Stimulated activated naive CD8-positive, alpha-beta T cell treated with anti-CD3 and anti-CD28 coated beads, Interleukin-15, Interleukin-2, amounts not matched to agents 100 ng/mL and 50 ng/mL, for 24 hours (primary cell): ENCODE measurements at regions not wholly inside any gene's neighbourhood (a gene's known extent, or its start where the extent isn't known, plus 50 kb on each side); places are given as distances from the start of the nearest gene placed in this dataset.
"Not testable (repeated sequence)": the region's sequence is repeated elsewhere in the genome, so short reads cannot be mapped to it uniquely, and the experiment has no call there.

Source experiments
- H3K27ac Mint-ChIP-seq: one replicate; pipeline ENCODE4 v1.8.0; 2021; ENCODE audit warnings: mild to moderate bottlenecking, mixed read lengths
- H3K27me3 Mint-ChIP-seq: one replicate; pipeline ENCODE4 v1.8.0; 2021; ENCODE audit warnings: mixed read lengths
- H3K36me3 Mint-ChIP-seq: one replicate; pipeline ENCODE4 v1.8.0; 2021; ENCODE audit warnings: low read depth, mixed read lengths
- H3K4me1 Mint-ChIP-seq: one replicate; pipeline ENCODE4 v1.8.0; 2021; ENCODE audit warnings: low read depth, mixed read lengths
- H3K4me3 Mint-ChIP-seq: one replicate; pipeline ENCODE4 v1.8.0; 2021; ENCODE audit warnings: mild to moderate bottlenecking, mixed read lengths
- H3K9me3 Mint-ChIP-seq: one replicate; pipeline ENCODE4 v1.8.0; 2021; ENCODE audit warnings: mixed read lengths

- no peak overlapping the region for H3K27ac Mint-ChIP-seq
- H3K9me3 Mint-ChIP-seq: peaks cover 4% of the 10 kb centered on the region
- H3K27me3 Mint-ChIP-seq: peaks cover 13% of the 10 kb centered on the region
- no peak overlapping the region for H3K4me3 Mint-ChIP-seq
- no peaks in the 10 kb centered on the region for H3K36me3 Mint-ChIP-seq
- no peaks in the 10 kb centered on the region for H3K4me1 Mint-ChIP-seq
Observed at GRCh38 chr6:1013656-1014430, 298.1 kb upstream of the FOXQ1 start.

GRCh38 chr6:1009103-1009502, 302.8 kb upstream of the FOXQ1 start:
- H3K36me3 Mint-ChIP-seq: no peaks in the 10 kb centered on the region
- no peak overlapping the region for H3K4me3 Mint-ChIP-seq
- peaks cover 4% of the 10 kb centered on the region for H3K9me3 Mint-ChIP-seq
- peaks cover 24% of the 10 kb centered on the region for H3K27me3 Mint-ChIP-seq
- no peaks in the 10 kb centered on the region for H3K4me1 Mint-ChIP-seq
- H3K27ac Mint-ChIP-seq: no peak overlapping the region

- Mint-ChIP-seq H3K27me3 (peaks cover 13% of the 10 kb centered on the region), H3K27ac (no peak overlapping the region), H3K9me3 (no peaks in the 10 kb centered on the region), H3K4me1 (no peaks in the 10 kb centered on the region), H3K36me3 (no peaks in the 10 kb centered on the region), H3K4me3 (no peak overlapping the region)
Observed at GRCh38 chr6:1007159-1007558, 304.7 kb upstream of the FOXQ1 start.

- no peak overlapping the region for H3K4me3 Mint-ChIP-seq
- H3K36me3 Mint-ChIP-seq: no peaks in the 10 kb centered on the region
- H3K27me3 Mint-ChIP-seq: peaks cover 12% of the 10 kb centered on the region
- H3K4me1 Mint-ChIP-seq: no peaks in the 10 kb centered on the region
- no peak overlapping the region for H3K27ac Mint-ChIP-seq
- no peaks in the 10 kb centered on the region for H3K9me3 Mint-ChIP-seq
Observed at GRCh38 chr6:1004885-1005630, 306.8 kb upstream of the FOXQ1 start.

GRCh38 chr6:1003394-1004160, 308.3 kb upstream of the FOXQ1 start:
- no peaks in the 10 kb centered on the region for H3K9me3 Mint-ChIP-seq
- H3K4me1 Mint-ChIP-seq: no peaks in the 10 kb centered on the region
- no peak overlapping the region for H3K27ac Mint-ChIP-seq
- H3K36me3 Mint-ChIP-seq: no peaks in the 10 kb centered on the region
- peaks cover 12% of the 10 kb centered on the region for H3K27me3 Mint-ChIP-seq
- no peak overlapping the region for H3K4me3 Mint-ChIP-seq

- H3K4me3 Mint-ChIP-seq: no peak overlapping the region
- no peaks in the 10 kb centered on the region for H3K36me3 Mint-ChIP-seq
- H3K9me3 Mint-ChIP-seq: no peaks in the 10 kb centered on the region
- no peaks in the 10 kb centered on the region for H3K4me1 Mint-ChIP-seq
- peaks cover 14% of the 10 kb centered on the region for H3K27me3 Mint-ChIP-seq
- no peak overlapping the region for H3K27ac Mint-ChIP-seq
Observed at GRCh38 chr6:1002989-1003388, 308.9 kb upstream of the FOXQ1 start.

- Mint-ChIP-seq H3K4me3 (no peak overlapping the region), H3K27ac (no peak overlapping the region), H3K9me3 (no peaks in the 10 kb centered on the region), H3K27me3 (peaks cover 19% of the 10 kb centered on the region), H3K36me3 (no peaks in the 10 kb centered on the region), H3K4me1 (no peaks in the 10 kb centered on the region)
Observed at GRCh38 chr6:1001655-1002349, 308.9 kb upstream of the EXOC2 start.

- no peaks in the 10 kb centered on the region for H3K4me1 Mint-ChIP-seq
- no peaks in the 10 kb centered on the region for H3K36me3 Mint-ChIP-seq
- no peak overlapping the region for H3K4me3 Mint-ChIP-seq
- no peak overlapping the region for H3K27ac Mint-ChIP-seq
- H3K9me3 Mint-ChIP-seq: no peaks in the 10 kb centered on the region
- H3K27me3 Mint-ChIP-seq: peaks cover 12% of the 10 kb centered on the region
Observed at GRCh38 chr6:999552-999951, 306.6 kb upstream of the EXOC2 start.

GRCh38 chr6:998551-998950, 305.6 kb upstream of the EXOC2 start:
- H3K27me3 Mint-ChIP-seq: peaks cover 17% of the 10 kb centered on the region
- no peaks in the 10 kb centered on the region for H3K4me1 Mint-ChIP-seq
- no peaks in the 10 kb centered on the region for H3K36me3 Mint-ChIP-seq

GRCh38 chr6:996271-996852, 303.4 kb upstream of the EXOC2 start:
- H3K4me3 Mint-ChIP-seq: no peak overlapping the region
- no peaks in the 10 kb centered on the region for H3K9me3 Mint-ChIP-seq
- H3K4me1 Mint-ChIP-seq: no peaks in the 10 kb centered on the region
- peaks cover 24% of the 10 kb centered on the region for H3K27me3 Mint-ChIP-seq
- H3K36me3 Mint-ChIP-seq: no peaks in the 10 kb centered on the region
- no peak overlapping the region for H3K27ac Mint-ChIP-seq

More at GRCh38 chr6:998551-998950, 305.6 kb upstream of the EXOC2 start:
- Mint-ChIP-seq H3K9me3 (no peaks in the 10 kb centered on the region), H3K4me3 (no peak overlapping the region), H3K27ac (no peak overlapping the region)

- Mint-ChIP-seq H3K36me3 (no peaks in the 10 kb centered on the region), H3K9me3 (no peaks in the 10 kb centered on the region), H3K27ac (no peak overlapping the region), H3K4me1 (no peaks in the 10 kb centered on the region), H3K4me3 (no peak overlapping the region), H3K27me3 (peaks cover 51% of the 10 kb centered on the region)
Observed at GRCh38 chr6:991192-991591, 298.3 kb upstream of the EXOC2 start.

- no peaks in the 10 kb centered on the region for H3K36me3 Mint-ChIP-seq
- H3K9me3 Mint-ChIP-seq: peaks cover 5% of the 10 kb centered on the region
- H3K27ac Mint-ChIP-seq: no peak overlapping the region
- H3K4me1 Mint-ChIP-seq: no peaks in the 10 kb centered on the region
- peaks cover 26% of the 10 kb centered on the region for H3K27me3 Mint-ChIP-seq
- H3K4me3 Mint-ChIP-seq: no peak overlapping the region
Observed at GRCh38 chr6:984031-984430, 291.1 kb upstream of the EXOC2 start.

- Mint-ChIP-seq H3K4me1 (no peaks in the 10 kb centered on the region), H3K4me3 (no peak overlapping the region), H3K9me3 (peaks cover 9% of the 10 kb centered on the region), H3K36me3 (no peaks in the 10 kb centered on the region), H3K27ac (no peak overlapping the region), H3K27me3 (peaks cover 8% of the 10 kb centered on the region)
Observed at GRCh38 chr6:978937-979685, 286.2 kb upstream of the EXOC2 start.

GRCh38 chr6:977226-977625, 284.3 kb upstream of the EXOC2 start:
- H3K4me1 Mint-ChIP-seq, H3K9me3 Mint-ChIP-seq, H3K27ac Mint-ChIP-seq, H3K4me3 Mint-ChIP-seq, H3K36me3 Mint-ChIP-seq, H3K27me3 Mint-ChIP-seq: not testable (repeated sequence)
